ENCODE measurements at regions not wholly inside any gene's neighbourhood (a gene's known extent, or its start where the extent isn't known, plus 50 kb on each side); places are given as distances from the start of the nearest gene placed in this dataset.

DNA sequence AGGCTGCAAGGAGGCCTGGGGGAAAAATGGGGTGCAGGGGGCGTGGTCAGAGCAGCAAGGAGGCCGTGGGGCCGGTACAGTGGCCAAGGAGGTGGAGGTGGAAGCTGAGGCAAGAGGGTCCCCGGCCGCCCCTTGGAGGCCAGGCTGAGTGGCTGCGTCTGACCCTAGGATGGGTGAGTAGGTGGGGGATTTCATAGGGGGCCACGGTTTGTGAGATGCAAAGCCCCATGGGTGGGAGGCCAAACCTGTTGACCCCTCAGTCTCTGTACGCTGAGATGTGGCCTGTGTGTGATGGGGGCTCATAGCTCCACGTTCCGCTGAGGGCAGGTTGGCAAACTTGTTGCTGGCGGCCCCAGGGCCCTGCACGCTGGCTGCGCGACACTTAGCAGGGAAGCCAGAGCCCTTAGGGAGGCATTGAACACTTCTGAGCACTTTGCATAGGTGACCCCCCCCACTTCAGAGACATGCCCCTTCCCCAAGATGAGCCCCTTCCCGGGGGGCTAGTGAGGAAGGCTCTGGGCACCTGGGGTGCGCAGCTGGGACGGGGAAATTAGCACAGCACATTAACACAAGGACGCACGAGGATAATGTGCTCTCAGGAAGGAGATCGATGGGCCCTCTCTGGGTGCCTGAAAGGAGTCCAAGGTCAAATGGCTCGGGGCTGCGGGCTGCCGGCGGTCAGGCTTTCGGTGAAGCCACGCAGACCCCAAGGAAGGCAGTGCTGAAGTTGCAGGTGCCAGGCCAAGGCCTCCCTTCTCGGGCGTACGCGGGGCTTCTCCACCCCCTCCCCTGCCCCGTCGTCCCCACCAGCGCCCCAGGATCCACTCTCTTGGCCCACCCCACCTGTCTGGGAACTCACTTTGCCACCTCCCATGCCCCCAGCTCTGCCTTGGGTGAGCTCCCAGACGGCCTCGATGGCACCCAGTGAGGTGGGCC lies 107.4 kb downstream of the HMX1 start:
- no peak overlapping the region for H3K27ac ChIP-seq (ENCODE audit: low read depth in 1 of 2, low read length in 1 of 2)
- DNase-seq (no peak), ATAC-seq (ENCODE audit: insufficient read depth, low FRiP score) (no peak)
- no peak overlapping the region for H3K4me3 ChIP-seq
- no peak overlapping the region for H3K9ac ChIP-seq (ENCODE audit: insufficient read depth in 1 of 2, low read length in 2 of 2)
- no peaks in the 10 kb centered on the region for H3K27me3 ChIP-seq (ENCODE audit: control insufficient read depth in 3 of 3, insufficient read depth in 3 of 3, low read length in 2 of 3)
- no peaks in the 10 kb centered on the region for H3K4me1 ChIP-seq (ENCODE audit: control insufficient read depth in 5 of 5, insufficient read depth in 5 of 5, low read length in 5 of 5)
- 76 to 83% methylated on average over 29 to 35 of the region's 35 CpGs for WGBS, 2 donors
- TF ChIP-seq, protein P1, sequence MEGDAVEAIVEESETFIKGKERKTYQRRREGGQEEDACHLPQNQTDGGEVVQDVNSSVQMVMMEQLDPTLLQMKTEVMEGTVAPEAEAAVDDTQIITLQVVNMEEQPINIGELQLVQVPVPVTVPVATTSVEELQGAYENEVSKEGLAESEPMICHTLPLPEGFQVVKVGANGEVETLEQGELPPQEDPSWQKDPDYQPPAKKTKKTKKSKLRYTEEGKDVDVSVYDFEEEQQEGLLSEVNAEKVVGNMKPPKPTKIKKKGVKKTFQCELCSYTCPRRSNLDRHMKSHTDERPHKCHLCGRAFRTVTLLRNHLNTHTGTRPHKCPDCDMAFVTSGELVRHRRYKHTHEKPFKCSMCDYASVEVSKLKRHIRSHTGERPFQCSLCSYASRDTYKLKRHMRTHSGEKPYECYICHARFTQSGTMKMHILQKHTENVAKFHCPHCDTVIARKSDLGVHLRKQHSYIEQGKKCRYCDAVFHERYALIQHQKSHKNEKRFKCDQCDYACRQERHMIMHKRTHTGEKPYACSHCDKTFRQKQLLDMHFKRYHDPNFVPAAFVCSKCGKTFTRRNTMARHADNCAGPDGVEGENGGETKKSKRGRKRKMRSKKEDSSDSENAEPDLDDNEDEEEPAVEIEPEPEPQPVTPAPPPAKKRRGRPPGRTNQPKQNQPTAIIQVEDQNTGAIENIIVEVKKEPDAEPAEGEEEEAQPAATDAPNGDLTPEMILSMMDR (IDR thresholded peaks at IDR 0.05; ENCODE audit: control extremely low read depth, extremely low read depth), result no peak
- H3K9me3 ChIP-seq (ENCODE audit: control insufficient read depth in 4 of 4, insufficient read depth in 3 of 4, low read length in 3 of 4), result peaks cover 0 to 2% (median 0%) of the 10 kb centered on the region in 4 donors
- H3K36me3 ChIP-seq (ENCODE audit: control insufficient read depth in 4 of 4, insufficient read depth in 4 of 4, low read length in 4 of 4), result no peaks in the 10 kb centered on the region

DNA sequence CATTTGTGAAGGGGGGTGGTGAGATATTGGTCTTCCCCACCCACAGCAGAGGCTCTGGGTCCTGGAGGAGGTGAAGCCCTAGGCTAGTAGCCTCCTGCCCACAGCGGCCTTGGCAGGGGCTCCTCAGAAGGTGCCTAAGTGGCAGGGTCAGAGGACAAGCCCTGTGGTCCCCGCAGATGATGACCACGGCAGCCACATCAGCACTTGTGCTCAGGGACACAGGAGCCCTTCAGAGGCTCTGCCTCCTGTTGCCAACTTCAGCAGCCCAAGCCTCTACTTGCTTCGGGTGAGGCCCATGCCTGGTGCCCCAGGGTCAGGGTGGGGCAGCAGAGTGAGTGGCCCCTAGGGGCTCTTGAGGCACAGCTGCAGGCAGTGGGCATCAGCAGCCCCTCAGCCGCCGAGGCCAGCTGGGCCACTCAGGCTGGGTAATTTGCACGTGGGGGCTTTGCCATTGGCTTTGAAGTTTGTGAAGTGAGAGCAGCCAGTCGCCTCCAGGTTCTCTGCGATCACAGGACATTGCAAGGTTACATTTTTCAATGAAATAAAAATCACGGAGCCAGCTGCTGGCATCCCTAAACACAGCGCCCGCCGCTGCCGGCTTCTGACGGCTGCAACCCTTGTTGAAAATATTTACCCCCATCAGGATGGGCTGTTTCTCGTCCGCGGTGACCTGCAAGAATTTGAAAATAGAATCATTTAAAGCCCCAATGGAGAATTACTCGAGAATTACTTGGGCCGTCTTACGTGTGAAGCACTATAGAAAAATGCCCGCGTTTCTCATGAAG lies 108.5 kb downstream of the HMX1 start:
- WGBS, 2 donors, result 78 to 85% methylated on average over 23 of the region's 23 CpGs
- ATAC-seq (ENCODE audit: insufficient read depth, low FRiP score), result no peak

DNA sequence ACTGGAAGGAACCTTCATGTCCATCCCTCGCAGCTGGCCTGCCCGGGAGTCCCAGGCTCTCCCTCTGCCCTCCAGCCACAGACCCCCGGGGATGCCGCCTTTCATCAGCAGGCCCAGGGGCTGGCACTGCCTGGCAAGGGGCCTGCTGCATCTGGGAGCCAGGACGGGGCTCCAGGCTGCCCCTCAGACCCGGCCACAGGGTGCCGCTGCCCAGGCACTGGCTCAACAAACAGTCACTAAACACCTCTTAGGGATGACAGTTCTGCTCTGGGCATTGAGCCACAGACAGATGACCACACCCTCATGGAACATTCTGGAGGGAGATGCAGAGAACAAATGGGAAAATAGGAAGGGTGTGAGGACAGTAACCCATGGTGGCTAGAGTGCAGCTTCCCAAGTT lies 109.3 kb downstream of the HMX1 start:
- Histone ChIP-seq H3K36me3 (ENCODE audit: control insufficient read depth in 4 of 4, insufficient read depth in 4 of 4, low read length in 4 of 4) (no peaks in the 10 kb centered on the region), H3K4me3 (no peak overlapping the region), H3K27ac (ENCODE audit: low read depth in 1 of 2, low read length in 1 of 2) (no peak overlapping the region), H3K9me3 (ENCODE audit: control insufficient read depth in 4 of 4, insufficient read depth in 3 of 4, low read length in 3 of 4) (peaks cover 0 to 2% (median 0%) of the 10 kb centered on the region in 4 donors), H3K4me1 (ENCODE audit: control insufficient read depth in 5 of 5, insufficient read depth in 5 of 5, low read length in 5 of 5) (no peaks in the 10 kb centered on the region), H3K27me3 (ENCODE audit: control insufficient read depth in 3 of 3, insufficient read depth in 3 of 3, low read length in 2 of 3) (no peaks in the 10 kb centered on the region), H3K9ac (ENCODE audit: insufficient read depth in 1 of 2, low read length in 2 of 2) (no peak overlapping the region)
- TF ChIP-seq, protein P1 (IDR thresholded peaks at IDR 0.05; ENCODE audit: control extremely low read depth, extremely low read depth), result no peak
- DNase-seq (peak in 1 of 3 donors; percentile 4), ATAC-seq (ENCODE audit: insufficient read depth, low FRiP score) (no peak)
- 66 to 83% methylated on average over 7 of the region's 7 CpGs for WGBS, 2 donors

More for the DNA sequence above, 108.5 kb downstream of the HMX1 start:
- H3K9ac ChIP-seq (ENCODE audit: insufficient read depth in 1 of 2, low read length in 2 of 2), result no peak overlapping the region
- peaks cover 0 to 2% (median 0%) of the 10 kb centered on the region in 4 donors for H3K9me3 ChIP-seq (ENCODE audit: control insufficient read depth in 4 of 4, insufficient read depth in 3 of 4, low read length in 3 of 4)
- no peaks in the 10 kb centered on the region for H3K36me3 ChIP-seq (ENCODE audit: control insufficient read depth in 4 of 4, insufficient read depth in 4 of 4, low read length in 4 of 4)
- DNase-seq, result no peak
- H3K4me3 ChIP-seq, result no peak overlapping the region
- TF ChIP-seq, protein P1 (IDR thresholded peaks at IDR 0.05; ENCODE audit: control extremely low read depth, extremely low read depth), result no peak
- H3K27ac ChIP-seq (ENCODE audit: low read depth in 1 of 2, low read length in 1 of 2), result no peak overlapping the region
- H3K4me1 ChIP-seq (ENCODE audit: control insufficient read depth in 5 of 5, insufficient read depth in 5 of 5, low read length in 5 of 5), result no peaks in the 10 kb centered on the region
- H3K27me3 ChIP-seq (ENCODE audit: control insufficient read depth in 3 of 3, insufficient read depth in 3 of 3, low read length in 2 of 3), result no peaks in the 10 kb centered on the region

Data from lung (tissue), 11 donors.